GM12872 (cell line): ENCODE measurements at regions not wholly inside any gene's neighbourhood (a gene's known extent, or its start where the extent isn't known, plus 50 kb on each side); places are given as distances from the start of the nearest gene placed in this dataset.

ENCODE experiments used
- TF ChIP-seq, protein P1 (sequence below): IDR thresholded peaks from 3 replicates; pipeline ENCODE4 v1.5.1; 2011; ENCODE audit warnings: low read depth, mild to moderate bottlenecking, low read length, moderate library complexity; ENCODE audit not compliant: insufficient read depth

DNA sequence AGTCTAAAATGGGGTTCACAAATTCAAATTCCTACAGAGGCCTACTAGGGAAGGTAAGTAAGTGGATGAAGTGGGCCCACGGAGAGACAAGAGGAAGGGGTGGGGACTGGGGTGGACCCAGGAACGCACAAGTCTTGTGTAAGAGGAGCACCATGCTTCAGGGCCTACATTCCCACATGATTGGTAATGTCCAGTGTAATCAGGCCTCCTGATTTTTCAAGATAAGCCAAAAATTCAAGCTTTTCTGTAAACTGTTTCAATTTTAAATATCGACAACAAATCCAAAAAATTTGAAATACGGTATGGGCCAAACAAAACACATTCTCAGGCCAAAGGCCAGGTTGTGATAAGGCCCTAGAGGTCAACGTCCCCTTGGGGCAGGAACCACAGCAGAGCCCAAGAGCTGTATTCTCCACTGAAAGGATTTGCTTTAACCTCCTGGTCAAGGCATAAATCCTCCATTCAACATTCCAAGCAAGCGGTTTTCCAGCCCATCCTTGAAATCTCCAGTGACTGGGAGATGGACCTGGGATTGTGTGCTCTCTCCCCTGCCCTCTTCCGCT, 116.4 kb downstream of the TRIM29 start:
- TF ChIP-seq, protein P1, sequence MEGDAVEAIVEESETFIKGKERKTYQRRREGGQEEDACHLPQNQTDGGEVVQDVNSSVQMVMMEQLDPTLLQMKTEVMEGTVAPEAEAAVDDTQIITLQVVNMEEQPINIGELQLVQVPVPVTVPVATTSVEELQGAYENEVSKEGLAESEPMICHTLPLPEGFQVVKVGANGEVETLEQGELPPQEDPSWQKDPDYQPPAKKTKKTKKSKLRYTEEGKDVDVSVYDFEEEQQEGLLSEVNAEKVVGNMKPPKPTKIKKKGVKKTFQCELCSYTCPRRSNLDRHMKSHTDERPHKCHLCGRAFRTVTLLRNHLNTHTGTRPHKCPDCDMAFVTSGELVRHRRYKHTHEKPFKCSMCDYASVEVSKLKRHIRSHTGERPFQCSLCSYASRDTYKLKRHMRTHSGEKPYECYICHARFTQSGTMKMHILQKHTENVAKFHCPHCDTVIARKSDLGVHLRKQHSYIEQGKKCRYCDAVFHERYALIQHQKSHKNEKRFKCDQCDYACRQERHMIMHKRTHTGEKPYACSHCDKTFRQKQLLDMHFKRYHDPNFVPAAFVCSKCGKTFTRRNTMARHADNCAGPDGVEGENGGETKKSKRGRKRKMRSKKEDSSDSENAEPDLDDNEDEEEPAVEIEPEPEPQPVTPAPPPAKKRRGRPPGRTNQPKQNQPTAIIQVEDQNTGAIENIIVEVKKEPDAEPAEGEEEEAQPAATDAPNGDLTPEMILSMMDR = no peak

DNA sequence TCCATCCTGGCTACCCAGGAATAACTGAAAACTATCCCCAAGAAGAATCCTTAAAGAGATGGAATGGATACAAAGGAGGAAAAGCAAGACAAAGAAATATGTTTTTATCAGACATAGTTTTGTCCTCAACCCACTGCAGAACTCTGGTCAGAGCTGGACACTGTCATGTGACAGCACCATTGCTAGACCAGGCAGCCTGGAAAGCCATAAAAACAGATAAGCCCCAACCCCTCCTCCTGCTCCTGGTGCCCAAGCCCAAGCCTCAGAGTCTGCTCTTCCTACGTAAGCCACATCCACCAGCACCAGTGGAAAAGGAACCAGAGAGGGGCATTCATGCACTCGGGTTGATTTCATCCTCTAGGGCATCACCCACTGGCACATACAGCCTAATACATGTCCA, 116.9 kb downstream of the TRIM29 start:
- TF ChIP-seq, protein P1 = no peak

DNA sequence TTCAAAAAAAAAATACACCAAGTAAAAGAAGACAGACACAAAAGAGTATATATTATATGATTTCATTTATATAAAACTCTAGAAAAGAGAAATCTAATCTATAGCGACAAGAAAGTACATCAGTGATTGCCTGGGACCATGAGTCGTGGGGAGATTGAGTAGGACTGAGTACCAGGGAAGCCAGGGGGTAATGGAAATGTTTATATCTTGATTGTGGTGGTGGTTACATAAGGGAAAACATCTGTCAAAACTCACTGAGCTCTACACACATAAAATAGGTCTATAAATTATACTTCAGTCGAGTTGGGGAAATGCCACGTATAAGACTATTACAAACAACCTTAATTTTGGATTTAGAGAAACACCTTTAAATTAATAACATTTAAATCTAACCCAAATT, 117.4 kb downstream of the TRIM29 start:
- TF ChIP-seq, protein P1 = no peak

DNA sequence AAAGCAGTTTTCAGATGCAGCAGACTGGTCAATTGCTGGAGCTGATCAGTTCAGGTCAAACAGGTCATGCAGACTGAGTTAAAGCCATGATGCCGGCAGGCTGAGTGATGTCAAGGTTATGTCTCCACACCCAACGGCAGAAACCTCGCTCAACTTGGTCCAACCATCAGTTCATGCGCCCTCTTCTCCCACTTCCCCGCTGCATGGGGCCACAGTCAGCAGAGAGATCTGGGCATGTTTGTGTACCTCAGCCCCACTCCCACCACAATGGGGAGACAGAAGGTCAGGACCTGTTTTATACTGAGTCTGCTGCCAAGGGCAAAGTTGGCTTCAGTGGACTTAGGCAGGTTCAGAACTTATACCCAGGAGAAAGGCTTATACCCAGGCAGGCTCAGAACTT, 118.7 kb downstream of the TRIM29 start:
- TF ChIP-seq, protein P1 = no peak

DNA sequence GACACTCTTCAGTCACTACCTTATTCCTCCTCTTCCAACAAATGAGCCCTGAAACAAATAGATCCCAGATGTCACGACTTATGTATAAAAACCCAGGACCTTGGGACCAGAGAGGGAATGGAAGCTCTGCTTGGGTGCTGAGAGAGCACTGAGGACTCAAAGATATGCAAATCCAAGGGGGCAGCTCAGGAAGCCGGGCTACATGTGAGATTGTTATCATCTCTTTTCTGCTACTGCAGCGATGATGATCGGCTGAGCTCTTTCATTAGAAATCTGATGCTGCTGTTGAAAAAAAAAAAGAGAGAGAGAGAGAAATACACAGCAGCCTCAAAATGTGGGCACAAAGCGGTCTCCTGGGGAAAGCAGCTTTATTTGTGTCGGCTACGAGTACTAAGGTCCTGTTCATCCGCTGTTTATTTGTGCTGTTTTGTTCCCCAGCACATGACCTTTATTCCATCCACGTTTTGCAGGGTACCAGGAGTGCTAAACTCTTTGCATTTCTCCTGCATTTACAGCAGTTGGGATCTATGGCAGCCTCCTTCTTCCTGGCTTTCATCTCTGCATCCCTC, 120.2 kb downstream of the TRIM29 start:
- TF ChIP-seq, protein P1 = no peak

DNA sequence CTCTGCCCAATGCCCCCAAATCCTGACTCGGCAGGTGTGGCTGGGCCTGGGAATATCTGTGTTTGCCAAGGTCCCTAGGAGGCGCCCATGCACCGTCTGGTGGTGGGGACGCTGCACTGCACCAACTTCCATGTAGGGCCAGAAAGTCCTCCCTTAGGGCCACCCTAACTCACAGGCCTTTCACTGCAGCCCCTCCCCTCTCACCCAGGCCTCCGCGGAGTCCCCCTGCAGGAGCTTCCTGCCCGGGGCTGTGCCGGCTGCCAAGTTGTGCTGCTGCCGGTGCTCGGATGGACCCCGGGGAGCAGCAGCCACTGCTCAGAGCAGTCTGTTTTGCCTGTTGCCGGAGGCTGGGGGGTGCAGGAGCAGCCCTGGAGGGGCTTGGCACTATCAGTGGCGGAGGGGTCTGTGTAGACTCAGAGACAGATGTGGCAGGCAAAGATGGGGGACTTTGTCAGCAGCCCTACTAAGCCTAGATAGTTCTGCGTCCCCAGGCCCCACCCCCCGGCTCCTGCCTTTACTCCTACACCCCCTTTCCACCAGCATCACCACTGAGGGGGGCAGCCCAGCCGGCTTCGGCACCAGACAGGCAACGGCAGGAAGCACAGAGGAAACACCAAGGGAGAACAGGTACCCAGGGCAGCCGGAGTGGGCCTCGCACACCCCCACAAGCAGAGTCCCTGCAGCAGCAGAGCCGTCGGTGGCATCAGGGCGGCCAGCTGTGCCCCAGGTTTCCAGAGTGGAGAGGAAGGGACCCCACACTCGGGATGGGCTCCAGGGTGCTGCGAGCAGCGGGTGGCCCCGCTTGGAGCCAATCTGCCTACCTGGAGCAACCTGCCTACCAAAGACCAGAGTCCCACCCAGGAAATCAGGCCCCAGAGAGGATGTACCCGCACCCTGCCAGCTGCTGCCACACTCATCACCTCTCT, 124.3 kb downstream of the TRIM29 start:
- TF ChIP-seq, protein P1 = peak; percentile 81

DNA sequence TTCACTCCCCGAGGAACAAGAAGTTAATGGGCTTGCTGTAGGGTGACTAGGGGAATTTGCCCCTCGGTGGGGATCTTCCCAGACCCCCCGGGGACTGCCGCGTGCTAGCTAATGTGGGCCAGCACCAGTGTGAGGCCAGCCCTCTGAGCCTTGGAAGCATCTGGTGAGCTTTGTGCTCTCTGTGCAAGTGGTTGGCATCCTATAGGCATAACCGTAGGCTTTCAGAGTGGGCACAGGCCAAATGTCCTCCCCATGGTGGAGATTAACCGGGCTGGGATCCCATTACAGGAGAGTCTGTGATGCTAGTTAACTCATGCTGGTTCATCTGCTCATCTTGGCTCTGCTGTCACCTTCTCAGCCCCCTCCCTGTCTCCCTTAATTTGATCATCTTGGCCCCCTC, 125.7 kb downstream of the TRIM29 start:
- TF ChIP-seq, protein P1 = no peak
